PC-9 (cell line): ENCODE measurements at regions not wholly inside any gene's neighbourhood (a gene's known extent, or its start where the extent isn't known, plus 50 kb on each side); places are given as distances from the start of the nearest gene placed in this dataset.
A peak's percentile ranks its signal among the peaks of the same experiment; 100 is the strongest.

Source experiments
- BruUV-seq: library from RNA; stranded (reverse); fragments of 400-500 nt; replicated peaks from 2 replicates; lab custom pipeline; 2021; lab: Mats Ljungman, UMichigan
- CTCF ChIA-PET: fragments of 300-600 bp; sonication (Branson Sonifier 250); formaldehyde crosslinking; loops from one replicate; lab custom pipeline; 2022; ENCODE audit warnings: antibody characterized with exemption; lab: Charles Lee
- POLR2A ChIA-PET: fragments of 300-600 bp; sonication (Branson Sonifier 250); formaldehyde crosslinking; loops from one replicate; lab custom pipeline; 2022; ENCODE audit warnings: antibody characterized with exemption; ENCODE audit not compliant: unreplicated experiment; lab: Charles Lee
- DNase-seq, 2 experiments: peaks; one replicate each; pipeline versions ENCODE4 v3.0.0 to v3.0.0-alpha.2; 2015 to 2022; ENCODE audit warnings: mixed read lengths in 1 of 2
- H2AFZ ChIP-seq: fragments of 200-600 bp; sonication (generic); 2 replicates; pipeline ENCODE4 v1.8.1; 2017; ENCODE audit warnings: antibody characterized with exemption
- H3F3A ChIP-seq: fragments of 200-600 bp; sonication (generic); 2 replicates; pipeline ENCODE4 v1.8.1; 2017; ENCODE audit warnings: antibody characterized with exemption, mild to moderate bottlenecking, low read depth; ENCODE audit not compliant: insufficient read depth
- H3K27ac ChIP-seq: fragments of 200-600 bp; sonication (generic); 2 replicates; pipeline ENCODE4 v1.6.1; 2016; ENCODE audit warnings: mixed run types
- H3K27me3 ChIP-seq: fragments of 200-600 bp; sonication (generic); 2 replicates; pipeline ENCODE4 v1.6.1; 2016; ENCODE audit warnings: low read depth, mixed run types; ENCODE audit not compliant: insufficient read depth
- H3K36me3 ChIP-seq: fragments of 200-600 bp; sonication (generic); 2 replicates; pipeline ENCODE4 v1.6.1; 2016; ENCODE audit warnings: low read depth, mixed run types
- H3K4me1 ChIP-seq: fragments of 200-600 bp; sonication (generic); replicated peaks from 2 replicates; pipeline ENCODE4 v1.6.1; 2016; ENCODE audit warnings: mixed run types; ENCODE audit not compliant: insufficient read depth
- H3K4me2 ChIP-seq: fragments of 200-600 bp; sonication (generic); 2 replicates; pipeline ENCODE4 v1.6.1; 2017; ENCODE audit warnings: mixed run types
- H3K4me3 ChIP-seq: fragments of 200-600 bp; sonication (generic); 2 replicates; pipeline ENCODE4 v1.6.1; 2016; ENCODE audit warnings: mixed run types
- H3K79me2 ChIP-seq: fragments of 200-600 bp; sonication (generic); 2 replicates; pipeline ENCODE4 v1.6.1; 2017; ENCODE audit warnings: low read depth, mixed run types
- H3K9me2 ChIP-seq: fragments of 200-600 bp; sonication (generic); 2 replicates; pipeline ENCODE4 v1.8.1; 2017; ENCODE audit warnings: mild to moderate bottlenecking; ENCODE audit not compliant: insufficient read depth
- H3K9me3 ChIP-seq: fragments of 200-600 bp; sonication (generic); 2 replicates; pipeline ENCODE4 v1.8.1; 2016; ENCODE audit warnings: low read depth; ENCODE audit not compliant: insufficient read depth
- H4K20me1 ChIP-seq: fragments of 200-600 bp; sonication (generic); 2 replicates; pipeline ENCODE4 v1.8.1; 2017; ENCODE audit not compliant: insufficient read depth
- EZH2 ChIP-seq: fragments of 200-600 bp; sonication (generic); IDR thresholded peaks from 2 replicates; pipeline ENCODE4 v1.8.0; 2017; ENCODE audit warnings: antibody characterized with exemption, low read depth
- intact Hi-C: fragments of 100-400 bp; cut with micrococcal nuclease; formaldehyde crosslinking; loops from one replicate; pipeline ENCODE4 v1.10.0; 2022; ENCODE audit not compliant: unreplicated experiment
- TF ChIP-seq, protein P1 (sequence below): fragments of 200-600 bp; sonication (generic); conservative IDR thresholded peaks from 2 replicates; pipeline ENCODE4 v1.6.1; 2017; ENCODE audit warnings: mixed run types, antibody characterized with exemption, mild to moderate bottlenecking, moderate library complexity

DNA sequence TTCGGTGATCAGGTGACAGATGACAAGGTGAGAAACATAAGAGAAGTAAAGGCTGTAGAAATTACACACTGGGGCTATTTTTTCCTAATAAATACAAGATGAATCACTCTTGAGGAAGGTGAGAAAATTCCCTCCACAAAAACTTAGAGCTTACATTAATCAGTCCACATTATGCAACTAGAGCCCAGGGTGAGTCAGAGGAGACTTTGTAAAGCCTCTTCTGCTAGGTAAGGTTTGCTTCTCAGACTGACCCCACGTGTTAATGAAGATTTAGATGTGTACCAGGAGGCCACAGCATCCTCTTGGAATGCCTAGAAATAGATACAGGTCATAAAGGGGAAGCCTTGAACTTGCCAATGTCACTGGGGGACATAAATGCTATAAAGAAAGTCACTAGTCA lies 396.0 kb upstream of the SMIM31 start:
- BruUV-seq: no TSS peak
- POLR2A ChIA-PET: no interaction called here
- Histone ChIP-seq H3K4me2 (no peak overlapping the region), H3K9me3 (no peaks in the 10 kb centered on the region), H3K27me3 (no peaks in the 10 kb centered on the region), H3F3A (no peaks in the 10 kb centered on the region), H3K9me2 (no peaks in the 10 kb centered on the region), H4K20me1 (no peaks in the 10 kb centered on the region), H3K79me2 (no peaks in the 10 kb centered on the region), H3K36me3 (no peaks in the 10 kb centered on the region), H2AFZ (no peak overlapping the region), H3K4me3 (no peak overlapping the region), H3K4me1 (no peaks in the 10 kb centered on the region), H3K27ac (no peak overlapping the region)
- peak in 1 of 2 experiments; percentile 45 for DNase-seq
- intact Hi-C loops: no loop called here
- TF ChIP-seq, protein P1, sequence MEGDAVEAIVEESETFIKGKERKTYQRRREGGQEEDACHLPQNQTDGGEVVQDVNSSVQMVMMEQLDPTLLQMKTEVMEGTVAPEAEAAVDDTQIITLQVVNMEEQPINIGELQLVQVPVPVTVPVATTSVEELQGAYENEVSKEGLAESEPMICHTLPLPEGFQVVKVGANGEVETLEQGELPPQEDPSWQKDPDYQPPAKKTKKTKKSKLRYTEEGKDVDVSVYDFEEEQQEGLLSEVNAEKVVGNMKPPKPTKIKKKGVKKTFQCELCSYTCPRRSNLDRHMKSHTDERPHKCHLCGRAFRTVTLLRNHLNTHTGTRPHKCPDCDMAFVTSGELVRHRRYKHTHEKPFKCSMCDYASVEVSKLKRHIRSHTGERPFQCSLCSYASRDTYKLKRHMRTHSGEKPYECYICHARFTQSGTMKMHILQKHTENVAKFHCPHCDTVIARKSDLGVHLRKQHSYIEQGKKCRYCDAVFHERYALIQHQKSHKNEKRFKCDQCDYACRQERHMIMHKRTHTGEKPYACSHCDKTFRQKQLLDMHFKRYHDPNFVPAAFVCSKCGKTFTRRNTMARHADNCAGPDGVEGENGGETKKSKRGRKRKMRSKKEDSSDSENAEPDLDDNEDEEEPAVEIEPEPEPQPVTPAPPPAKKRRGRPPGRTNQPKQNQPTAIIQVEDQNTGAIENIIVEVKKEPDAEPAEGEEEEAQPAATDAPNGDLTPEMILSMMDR: no peak
- CTCF ChIA-PET: no interaction called here

- Histone ChIP-seq H3K79me2 (no peaks in the 10 kb centered on the region), H3K9me3 (no peaks in the 10 kb centered on the region), H3K4me3 (no peak overlapping the region), H3K36me3 (no peaks in the 10 kb centered on the region), H3K27ac (no peak overlapping the region), H3K4me1 (no peaks in the 10 kb centered on the region), H3K9me2 (no peaks in the 10 kb centered on the region), H3K27me3 (no peaks in the 10 kb centered on the region), H3F3A (no peaks in the 10 kb centered on the region), H3K4me2 (no peak overlapping the region), H4K20me1 (no peaks in the 10 kb centered on the region), H2AFZ (no peak overlapping the region)
- DNase-seq: no peak
- intact Hi-C loops: no loop called here
- TF ChIP-seq, protein P1: no peak
- TF ChIP-seq EZH2: no peak
- CTCF ChIA-PET: no interaction called here
- no TSS peak for BruUV-seq
- POLR2A ChIA-PET: no interaction called here
Observed at GRCh38 chr4:164358400-164358799, 395.5 kb upstream of the SMIM31 start.

DNA sequence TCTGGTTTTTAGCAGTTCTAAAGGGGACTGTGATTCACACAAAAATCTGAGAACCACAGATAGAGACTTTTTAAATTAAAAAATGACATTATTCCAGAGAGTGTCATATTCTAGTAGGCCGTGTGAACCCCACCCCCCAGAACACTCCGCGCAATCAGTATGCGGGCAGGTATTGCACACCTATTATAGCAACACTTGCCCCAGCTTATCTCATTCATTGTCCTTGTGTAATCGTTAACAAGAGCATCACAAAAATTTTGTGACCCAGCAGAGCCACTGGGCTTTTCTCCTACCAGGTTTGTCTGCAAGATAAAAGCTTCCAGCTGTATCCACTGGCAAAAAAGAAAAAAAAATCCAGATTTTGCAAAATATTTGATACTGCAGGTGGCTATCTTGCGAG lies 394.1 kb upstream of the SMIM31 start:
- POLR2A ChIA-PET: no interaction called here
- Histone ChIP-seq H3K4me2 (no peak overlapping the region), H4K20me1 (no peaks in the 10 kb centered on the region), H3F3A (no peaks in the 10 kb centered on the region), H2AFZ (no peak overlapping the region), H3K27ac (no peak overlapping the region), H3K36me3 (no peaks in the 10 kb centered on the region), H3K4me3 (no peak overlapping the region), H3K9me3 (no peaks in the 10 kb centered on the region), H3K27me3 (no peaks in the 10 kb centered on the region), H3K4me1 (no peaks in the 10 kb centered on the region), H3K79me2 (no peaks in the 10 kb centered on the region), H3K9me2 (no peaks in the 10 kb centered on the region)
- intact Hi-C loops: no loop called here
- BruUV-seq: no TSS peak
- TF ChIP-seq, protein P1: no peak
- no peak for TF ChIP-seq EZH2
- DNase-seq: no peak
- CTCF ChIA-PET: no interaction called here
